ENCODE measurements at regions not wholly inside any gene's neighbourhood (a gene's known extent, or its start where the extent isn't known, plus 50 kb on each side); places are given as distances from the start of the nearest gene placed in this dataset.

- TF ChIP-seq CTCF (IDR thresholded peaks at IDR 0.05; ENCODE audit: insufficient read depth, missing control alignments) = no peak
- no peak for DNase-seq (ENCODE audit: insufficient read length, low spot score)
- FAIRE-seq = no peak
Observed at GRCh38 chr1:90459570-90459969, 257.5 kb downstream of the BARHL2 start.

- no peak for TF ChIP-seq CTCF (IDR thresholded peaks at IDR 0.05; ENCODE audit: insufficient read depth, missing control alignments)
Observed at GRCh38 chr1:90457985-90458384, 259.1 kb downstream of the BARHL2 start.

GRCh38 chr1:90452491-90452890 lies 264.6 kb downstream of the BARHL2 start:
- FAIRE-seq (no peak), DNase-seq (ENCODE audit: insufficient read length, low spot score) (no peak)
- TF ChIP-seq CTCF (IDR thresholded peaks at IDR 0.05; ENCODE audit: insufficient read depth, missing control alignments) = no peak

More at GRCh38 chr1:90457985-90458384, 259.1 kb downstream of the BARHL2 start:
- FAIRE-seq = no peak
- DNase-seq (ENCODE audit: insufficient read length, low spot score) = no peak

GRCh38 chr1:90443354-90443753 lies 273.7 kb downstream of the BARHL2 start:
- no peak for TF ChIP-seq CTCF (IDR thresholded peaks at IDR 0.05; ENCODE audit: insufficient read depth, missing control alignments)
- FAIRE-seq = no peak
- DNase-seq (ENCODE audit: insufficient read length, low spot score) = no peak

GRCh38 chr1:90435351-90435750 lies 281.8 kb downstream of the BARHL2 start:
- no peak for TF ChIP-seq CTCF (IDR thresholded peaks at IDR 0.05; ENCODE audit: insufficient read depth, missing control alignments)
- no peak for DNase-seq (ENCODE audit: insufficient read length, low spot score)
- FAIRE-seq = no peak

- FAIRE-seq = no peak
- TF ChIP-seq CTCF (IDR thresholded peaks at IDR 0.05; ENCODE audit: insufficient read depth, missing control alignments) = peak; percentile 7
- DNase-seq (ENCODE audit: insufficient read length, low spot score) = no peak
Observed at GRCh38 chr1:90434460-90434859, 282.6 kb downstream of the BARHL2 start.

- FAIRE-seq = no peak
- no peak for TF ChIP-seq CTCF (IDR thresholded peaks at IDR 0.05; ENCODE audit: insufficient read depth, missing control alignments)
Observed at GRCh38 chr1:90417126-90417525, 300.0 kb downstream of the BARHL2 start.

More at GRCh38 chr1:90417126-90417525, 300.0 kb downstream of the BARHL2 start:
- no peak for DNase-seq (ENCODE audit: insufficient read length, low spot score)
